ENCODE measurements at regions not wholly inside any gene's neighbourhood (a gene's known extent, or its start where the extent isn't known, plus 50 kb on each side); places are given as distances from the start of the nearest gene placed in this dataset.

DNA sequence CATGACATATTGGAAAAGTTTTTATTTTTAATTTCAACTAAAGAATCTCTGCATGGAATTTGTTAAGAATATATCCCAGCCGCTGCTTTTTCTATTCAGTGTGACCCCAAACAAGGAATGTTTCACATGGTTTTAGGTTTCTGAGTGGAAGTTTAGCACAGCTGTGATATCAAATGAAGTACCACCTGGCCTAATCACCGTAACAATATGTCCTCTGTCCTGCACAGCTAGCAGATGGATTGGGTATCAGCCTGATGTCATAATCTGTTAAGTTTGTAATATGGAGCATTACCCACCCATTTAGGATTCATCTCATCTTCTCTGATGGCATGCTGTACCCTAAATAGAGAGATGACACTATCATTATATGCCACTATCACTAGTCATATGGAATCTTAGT is 963.7 kb upstream of the ADGRL2 start:
- Histone ChIP-seq H3K79me2 (ENCODE audit: insufficient read depth, low read length) (no peaks in the 10 kb centered on the region), H3K4me3 (ENCODE audit: low read depth, low read length, poor library complexity, severe bottlenecking) (no peak overlapping the region), H3K36me3 (ENCODE audit: insufficient read depth, low read length) (no peaks in the 10 kb centered on the region), H3K4me2 (ENCODE audit: low read length) (no peak overlapping the region), H3K4me1 (ENCODE audit: insufficient read depth, low read length, severe bottlenecking) (no peaks in the 10 kb centered on the region), H2AFZ (ENCODE audit: low read length) (no peak overlapping the region), H3K9me2 (ENCODE audit: low read depth, low read length) (no peaks in the 10 kb centered on the region), H3K27ac (ENCODE audit: low read depth, low read length, poor library complexity, severe bottlenecking) (no peak overlapping the region), H3K9ac (ENCODE audit: low read length) (no peak overlapping the region), H3F3A (ENCODE audit: insufficient read depth, low read length) (no peaks in the 10 kb centered on the region), H3K9me3 (ENCODE audit: low read length) (no peaks in the 10 kb centered on the region), H4K20me1 (ENCODE audit: insufficient read depth, low read length) (no peaks in the 10 kb centered on the region), H3K27me3 (ENCODE audit: insufficient read depth, low read length) (no peaks in the 10 kb centered on the region)
- no peak for TF ChIP-seq EZH2 (IDR thresholded peaks at IDR 0.05; ENCODE audit: borderline replicate concordance, low read length)
- TF ChIP-seq, protein P1, sequence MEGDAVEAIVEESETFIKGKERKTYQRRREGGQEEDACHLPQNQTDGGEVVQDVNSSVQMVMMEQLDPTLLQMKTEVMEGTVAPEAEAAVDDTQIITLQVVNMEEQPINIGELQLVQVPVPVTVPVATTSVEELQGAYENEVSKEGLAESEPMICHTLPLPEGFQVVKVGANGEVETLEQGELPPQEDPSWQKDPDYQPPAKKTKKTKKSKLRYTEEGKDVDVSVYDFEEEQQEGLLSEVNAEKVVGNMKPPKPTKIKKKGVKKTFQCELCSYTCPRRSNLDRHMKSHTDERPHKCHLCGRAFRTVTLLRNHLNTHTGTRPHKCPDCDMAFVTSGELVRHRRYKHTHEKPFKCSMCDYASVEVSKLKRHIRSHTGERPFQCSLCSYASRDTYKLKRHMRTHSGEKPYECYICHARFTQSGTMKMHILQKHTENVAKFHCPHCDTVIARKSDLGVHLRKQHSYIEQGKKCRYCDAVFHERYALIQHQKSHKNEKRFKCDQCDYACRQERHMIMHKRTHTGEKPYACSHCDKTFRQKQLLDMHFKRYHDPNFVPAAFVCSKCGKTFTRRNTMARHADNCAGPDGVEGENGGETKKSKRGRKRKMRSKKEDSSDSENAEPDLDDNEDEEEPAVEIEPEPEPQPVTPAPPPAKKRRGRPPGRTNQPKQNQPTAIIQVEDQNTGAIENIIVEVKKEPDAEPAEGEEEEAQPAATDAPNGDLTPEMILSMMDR (IDR thresholded peaks at IDR 0.05; ENCODE audit: low read length) = no peak

DNA sequence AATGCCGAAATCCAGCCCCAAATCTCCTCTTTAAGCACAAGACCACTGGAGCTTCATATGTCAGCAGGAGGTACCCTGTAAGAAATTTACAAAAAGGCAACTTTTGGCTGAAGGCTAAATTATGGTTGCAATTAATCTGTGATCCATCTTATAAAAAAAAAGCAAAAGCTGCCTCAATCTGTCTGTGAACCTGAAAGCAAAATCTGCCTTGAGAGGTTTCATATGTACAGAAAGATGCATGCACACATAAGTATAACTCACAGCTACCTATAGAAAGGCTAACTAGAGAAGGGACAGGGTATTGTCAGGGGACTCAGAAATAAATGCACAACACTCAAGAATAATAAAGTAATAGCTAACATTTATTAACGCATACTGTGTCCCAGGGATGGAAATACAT is 964.2 kb upstream of the ADGRL2 start:
- H4K20me1 ChIP-seq (ENCODE audit: insufficient read depth, low read length) = no peaks in the 10 kb centered on the region
- TF ChIP-seq, protein P1 (IDR thresholded peaks at IDR 0.05; ENCODE audit: low read length) = no peak
- no peak for TF ChIP-seq EZH2 (IDR thresholded peaks at IDR 0.05; ENCODE audit: borderline replicate concordance, low read length)
- no peaks in the 10 kb centered on the region for H3K4me1 ChIP-seq (ENCODE audit: insufficient read depth, low read length, severe bottlenecking)
- H2AFZ ChIP-seq (ENCODE audit: low read length) = no peak overlapping the region
- H3K9ac ChIP-seq (ENCODE audit: low read length) = no peak overlapping the region
- no peaks in the 10 kb centered on the region for H3K36me3 ChIP-seq (ENCODE audit: insufficient read depth, low read length)
- no peak overlapping the region for H3K4me3 ChIP-seq (ENCODE audit: low read depth, low read length, poor library complexity, severe bottlenecking)
- H3K4me2 ChIP-seq (ENCODE audit: low read length) = no peak overlapping the region
- H3K27me3 ChIP-seq (ENCODE audit: insufficient read depth, low read length) = no peaks in the 10 kb centered on the region
- H3K79me2 ChIP-seq (ENCODE audit: insufficient read depth, low read length) = no peaks in the 10 kb centered on the region
- no peaks in the 10 kb centered on the region for H3F3A ChIP-seq (ENCODE audit: insufficient read depth, low read length)
- no peaks in the 10 kb centered on the region for H3K9me3 ChIP-seq (ENCODE audit: low read length)
- no peaks in the 10 kb centered on the region for H3K9me2 ChIP-seq (ENCODE audit: low read depth, low read length)
- H3K27ac ChIP-seq (ENCODE audit: low read depth, low read length, poor library complexity, severe bottlenecking) = no peak overlapping the region

DNA sequence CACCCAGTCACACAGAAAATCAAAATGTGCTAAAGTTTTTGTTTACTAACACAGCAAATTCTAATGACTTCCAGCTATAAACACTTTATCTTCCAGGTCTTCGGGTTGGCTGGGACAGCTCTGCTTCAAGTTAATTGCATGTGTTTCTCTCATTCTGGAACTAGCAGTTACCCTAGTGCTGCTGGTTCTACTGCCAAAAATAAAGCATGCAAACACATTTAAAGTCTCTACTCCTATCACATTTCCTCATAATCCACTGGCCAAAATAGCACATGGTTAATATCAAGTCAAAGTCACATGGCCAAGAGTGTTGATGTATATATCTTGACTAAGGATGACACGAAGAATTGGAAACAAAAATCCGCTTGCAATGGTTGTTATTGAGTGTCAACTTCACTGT is 973.1 kb upstream of the ADGRL2 start:
- Histone ChIP-seq H3K9me3 (ENCODE audit: low read length) (no peaks in the 10 kb centered on the region), H3K4me2 (ENCODE audit: low read length) (no peak overlapping the region), H2AFZ (ENCODE audit: low read length) (no peak overlapping the region), H3K79me2 (ENCODE audit: insufficient read depth, low read length) (no peaks in the 10 kb centered on the region), H3K9ac (ENCODE audit: low read length) (no peak overlapping the region), H3K4me1 (ENCODE audit: insufficient read depth, low read length, severe bottlenecking) (no peaks in the 10 kb centered on the region), H3K4me3 (ENCODE audit: low read depth, low read length, poor library complexity, severe bottlenecking) (no peak overlapping the region), H4K20me1 (ENCODE audit: insufficient read depth, low read length) (no peaks in the 10 kb centered on the region), H3K27ac (ENCODE audit: low read depth, low read length, poor library complexity, severe bottlenecking) (no peak overlapping the region), H3K36me3 (ENCODE audit: insufficient read depth, low read length) (no peaks in the 10 kb centered on the region), H3F3A (ENCODE audit: insufficient read depth, low read length) (no peaks in the 10 kb centered on the region), H3K9me2 (ENCODE audit: low read depth, low read length) (no peaks in the 10 kb centered on the region), H3K27me3 (ENCODE audit: insufficient read depth, low read length) (no peaks in the 10 kb centered on the region)
- no peak for TF ChIP-seq EZH2 (IDR thresholded peaks at IDR 0.05; ENCODE audit: borderline replicate concordance, low read length)
- TF ChIP-seq, protein P1 (IDR thresholded peaks at IDR 0.05; ENCODE audit: low read length) = no peak
